HG03060 (cell line): ENCODE measurements at regions not wholly inside any gene's neighbourhood (a gene's known extent, or its start where the extent isn't known, plus 50 kb on each side); places are given as distances from the start of the nearest gene placed in this dataset.
"Not testable (repeated sequence)": the region's sequence is repeated elsewhere in the genome, so short reads cannot be mapped to it uniquely, and the experiment has no call there.

ENCODE experiments used
- ATAC-seq: cut with Tn5 transposase; IDR thresholded peaks from one replicate; pipeline ENCODE4 v1.9.1; 2021; ENCODE audit warnings: low read depth, moderate number of reproducible peaks; ENCODE audit not compliant: unreplicated experiment

- ATAC-seq, result no peak
Observed at GRCh38 chrX:138011468-138011867, 445.5 kb downstream of the ZIC3 start.

GRCh38 chrX:138014577-138014976 is 448.6 kb downstream of the ZIC3 start:
- no peak for ATAC-seq

- ATAC-seq, result no peak
Observed at GRCh38 chrX:138018145-138018799, 452.3 kb downstream of the ZIC3 start.

GRCh38 chrX:138020941-138021340 is 455.0 kb downstream of the ZIC3 start:
- no peak for ATAC-seq

GRCh38 chrX:138026211-138026610 is 460.3 kb downstream of the ZIC3 start:
- ATAC-seq, result no peak

- ATAC-seq, result no peak
Observed at GRCh38 chrX:138031715-138032114, 465.8 kb downstream of the ZIC3 start.

- no peak for ATAC-seq
Observed at GRCh38 chrX:138034136-138034535, 468.2 kb downstream of the ZIC3 start.

- no peak for ATAC-seq
Observed at GRCh38 chrX:138037548-138037947, 471.6 kb downstream of the ZIC3 start.

- ATAC-seq, result no peak
Observed at GRCh38 chrX:138057883-138058282, 492.0 kb downstream of the ZIC3 start.

GRCh38 chrX:138058931-138059330 is 493.0 kb downstream of the ZIC3 start:
- no peak for ATAC-seq

GRCh38 chrX:138067415-138067814 is 501.5 kb downstream of the ZIC3 start:
- ATAC-seq, result no peak

- no peak for ATAC-seq
Observed at GRCh38 chrX:138073626-138074025, 507.7 kb downstream of the ZIC3 start.

- ATAC-seq, result no peak
Observed at GRCh38 chrX:138082251-138082650, 516.3 kb downstream of the ZIC3 start.

- no peak for ATAC-seq
Observed at GRCh38 chrX:138082896-138083295, 517.0 kb downstream of the ZIC3 start.

- ATAC-seq, result not testable (repeated sequence)
Observed at GRCh38 chrX:138110910-138111309, 545.0 kb downstream of the ZIC3 start.

- no peak for ATAC-seq
Observed at GRCh38 chrX:138127314-138127713, 561.4 kb downstream of the ZIC3 start.

- ATAC-seq, result peak; percentile 80
Observed at GRCh38 chrX:138128027-138128671, 562.2 kb downstream of the ZIC3 start.

GRCh38 chrX:138150709-138151108 is 560.8 kb downstream of the FGF13 start:
- no peak for ATAC-seq

- ATAC-seq, result no peak
Observed at GRCh38 chrX:138157850-138158249, 553.7 kb downstream of the FGF13 start.

- ATAC-seq, result no peak
Observed at GRCh38 chrX:138191998-138192397, 519.5 kb downstream of the FGF13 start.

GRCh38 chrX:138229718-138230117 is 481.8 kb downstream of the FGF13 start:
- no peak for ATAC-seq

GRCh38 chrX:138240266-138240665 is 471.3 kb downstream of the FGF13 start:
- no peak for ATAC-seq
